ENCODE measurements at regions not wholly inside any gene's neighbourhood (a gene's known extent, or its start where the extent isn't known, plus 50 kb on each side); places are given as distances from the start of the nearest gene placed in this dataset.
A peak's percentile ranks its signal among the peaks of the same experiment; 100 is the strongest.

DNA sequence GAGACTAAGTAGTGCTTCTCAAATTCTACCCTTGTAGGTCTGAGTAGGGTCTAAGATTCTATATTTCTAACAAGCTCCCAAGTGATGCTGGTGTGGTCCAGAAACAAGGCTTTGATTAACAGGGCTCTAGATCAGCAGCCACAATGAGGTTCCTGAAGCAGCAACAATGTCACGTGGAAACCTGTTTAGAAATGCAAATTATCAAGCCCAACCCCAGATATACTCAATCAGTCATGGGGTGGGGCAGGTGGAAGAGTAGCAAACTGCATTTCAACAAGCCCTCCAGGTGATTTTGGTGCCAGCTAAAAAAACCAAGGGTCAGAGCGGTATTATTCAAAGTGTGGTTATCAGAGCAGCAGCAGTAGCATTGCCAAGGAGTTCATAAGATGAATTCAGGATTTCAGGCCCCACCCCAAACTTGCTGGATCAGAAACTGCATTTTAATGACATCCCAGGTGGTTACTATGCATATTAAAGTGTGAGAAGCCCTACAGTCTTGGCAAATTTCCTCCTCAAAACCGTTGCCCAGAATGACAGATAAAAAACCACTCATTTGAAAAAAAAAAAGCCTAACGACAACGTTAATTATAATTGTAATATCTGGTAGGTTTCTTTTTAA, 199.2 kb downstream of the AHR start:
- H3K4me3 ChIP-seq (replicated peaks; ENCODE audit: low read depth, low read length): no peak overlapping the region
- TF ChIP-seq, protein P1, sequence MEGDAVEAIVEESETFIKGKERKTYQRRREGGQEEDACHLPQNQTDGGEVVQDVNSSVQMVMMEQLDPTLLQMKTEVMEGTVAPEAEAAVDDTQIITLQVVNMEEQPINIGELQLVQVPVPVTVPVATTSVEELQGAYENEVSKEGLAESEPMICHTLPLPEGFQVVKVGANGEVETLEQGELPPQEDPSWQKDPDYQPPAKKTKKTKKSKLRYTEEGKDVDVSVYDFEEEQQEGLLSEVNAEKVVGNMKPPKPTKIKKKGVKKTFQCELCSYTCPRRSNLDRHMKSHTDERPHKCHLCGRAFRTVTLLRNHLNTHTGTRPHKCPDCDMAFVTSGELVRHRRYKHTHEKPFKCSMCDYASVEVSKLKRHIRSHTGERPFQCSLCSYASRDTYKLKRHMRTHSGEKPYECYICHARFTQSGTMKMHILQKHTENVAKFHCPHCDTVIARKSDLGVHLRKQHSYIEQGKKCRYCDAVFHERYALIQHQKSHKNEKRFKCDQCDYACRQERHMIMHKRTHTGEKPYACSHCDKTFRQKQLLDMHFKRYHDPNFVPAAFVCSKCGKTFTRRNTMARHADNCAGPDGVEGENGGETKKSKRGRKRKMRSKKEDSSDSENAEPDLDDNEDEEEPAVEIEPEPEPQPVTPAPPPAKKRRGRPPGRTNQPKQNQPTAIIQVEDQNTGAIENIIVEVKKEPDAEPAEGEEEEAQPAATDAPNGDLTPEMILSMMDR (IDR thresholded peaks at IDR 0.05; ENCODE audit: low read length, missing control alignments): no peak
- no peak for DNase-seq (ENCODE audit: low read depth)

DNA sequence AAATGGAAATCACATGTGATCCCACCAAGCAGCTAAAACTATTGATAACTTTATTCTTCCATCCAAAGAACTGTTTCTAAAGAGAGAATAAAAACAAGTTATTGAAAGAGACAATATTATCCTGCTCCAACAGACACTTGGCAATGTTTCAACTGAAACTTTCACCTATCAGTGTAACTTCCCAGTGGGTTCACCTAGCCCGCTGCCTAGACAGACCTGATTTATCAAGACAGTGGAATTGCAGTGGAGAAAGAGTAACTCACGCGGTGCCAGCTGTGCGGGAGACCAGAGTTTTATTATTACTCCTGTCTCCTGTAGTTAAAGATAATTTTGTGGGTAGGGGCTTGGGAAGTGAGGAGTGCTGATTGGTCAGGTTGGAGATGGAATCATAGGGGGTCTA, 199.8 kb downstream of the AHR start:
- no peak overlapping the region for H3K4me3 ChIP-seq (replicated peaks; ENCODE audit: low read depth, low read length)
- TF ChIP-seq, protein P1 (IDR thresholded peaks at IDR 0.05; ENCODE audit: low read length, missing control alignments): no peak
- DNase-seq (ENCODE audit: low read depth): no peak

DNA sequence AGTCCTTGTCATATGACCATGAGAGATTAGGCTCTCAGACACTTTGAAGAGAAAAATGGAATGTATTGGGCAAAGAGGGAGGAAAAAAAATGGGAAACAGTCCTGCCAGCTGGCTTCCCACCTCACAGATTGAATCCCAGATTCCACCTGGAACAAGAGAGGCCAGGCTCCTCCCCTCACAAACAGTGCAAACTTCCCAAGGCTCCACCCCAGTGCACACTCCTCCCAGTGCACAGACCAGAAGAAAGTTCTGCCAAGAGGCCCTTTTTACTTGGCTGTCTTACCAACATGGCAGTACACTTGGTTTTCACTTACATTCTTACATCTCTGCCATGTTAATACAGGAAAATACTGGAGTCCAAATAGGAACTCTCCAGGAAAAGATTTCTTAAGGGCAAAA, 202.3 kb downstream of the AHR start:
- TF ChIP-seq, protein P1 (IDR thresholded peaks at IDR 0.05; ENCODE audit: low read length, missing control alignments): no peak
- DNase-seq (ENCODE audit: low read depth): no peak
- no peak overlapping the region for H3K4me3 ChIP-seq (replicated peaks; ENCODE audit: low read depth, low read length)

DNA sequence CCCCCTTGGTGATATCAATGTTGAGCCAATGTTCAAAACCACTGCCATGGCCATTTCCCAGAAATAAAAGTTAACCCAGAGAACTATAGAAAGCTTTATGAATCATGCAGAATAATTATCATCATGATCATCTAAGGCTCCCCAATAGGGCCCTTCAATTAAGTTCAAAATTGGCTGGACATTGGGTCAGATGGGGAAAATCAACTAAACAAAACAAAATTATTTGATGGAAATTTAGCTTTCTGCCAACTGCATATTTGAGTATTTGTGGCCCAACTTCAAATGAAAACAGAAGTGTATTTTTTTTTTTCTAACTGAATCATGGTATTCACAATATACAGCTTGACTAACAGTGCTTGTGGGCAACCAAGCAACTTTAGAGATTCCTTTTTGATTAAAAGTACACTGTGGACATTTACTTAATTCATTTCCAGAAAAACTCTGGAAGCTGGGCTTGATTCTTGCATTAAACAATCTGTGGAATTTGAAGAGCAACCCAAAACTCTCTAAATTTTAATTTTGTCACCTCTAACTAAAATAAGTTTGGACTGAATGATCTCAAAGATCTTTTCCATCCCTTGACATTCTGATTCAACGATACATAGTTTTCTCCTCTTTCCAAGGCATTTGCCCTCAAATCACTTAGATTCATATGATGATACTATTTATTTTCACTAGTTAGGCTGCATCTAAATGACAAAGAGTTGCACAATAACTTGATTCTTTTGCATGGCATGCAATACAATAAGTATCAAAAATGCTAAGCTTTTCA, 203.2 kb downstream of the AHR start:
- DNase-seq (ENCODE audit: low read depth): peak; percentile 23
- TF ChIP-seq, protein P1 (IDR thresholded peaks at IDR 0.05; ENCODE audit: low read length, missing control alignments): no peak
- no peak overlapping the region for H3K4me3 ChIP-seq (replicated peaks; ENCODE audit: low read depth, low read length)

DNA sequence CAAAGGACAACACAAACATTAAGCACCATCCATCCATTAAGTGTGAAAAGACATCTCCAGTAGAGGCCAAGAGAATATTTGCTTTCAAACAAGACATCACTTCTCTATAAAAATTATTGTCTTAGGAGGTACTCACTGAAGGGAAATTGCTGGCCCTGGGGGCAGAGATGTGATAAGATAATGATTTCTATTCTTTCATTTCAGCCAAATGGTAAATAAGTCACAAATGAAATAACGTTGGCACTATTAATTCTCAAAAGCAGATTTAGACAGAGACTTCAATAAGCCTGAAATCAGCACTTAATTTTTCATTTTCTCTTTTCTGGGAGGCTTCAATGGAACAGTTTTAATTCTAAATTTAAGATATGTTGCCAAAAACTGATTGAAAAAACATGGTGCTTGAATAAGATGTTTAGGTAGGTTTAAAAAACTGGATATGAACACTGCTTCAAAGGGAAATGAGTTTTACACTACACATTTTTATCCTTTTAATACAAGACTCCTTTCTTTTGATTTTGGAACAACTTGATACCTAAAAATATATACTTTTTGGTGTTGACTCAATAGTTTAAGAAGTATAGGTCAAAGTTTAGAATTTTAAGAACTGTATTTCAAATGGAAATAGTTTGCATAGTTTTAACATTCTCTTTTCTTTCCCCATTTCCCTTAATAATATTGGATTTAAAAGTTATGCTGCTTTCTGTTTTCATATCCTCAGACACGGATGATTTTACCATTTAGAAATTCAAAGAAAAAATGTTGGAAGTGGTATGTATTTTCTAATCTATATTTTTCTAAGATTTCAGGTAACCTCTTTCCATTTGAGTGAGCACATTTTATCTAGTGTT, 204.0 kb downstream of the AHR start:
- no peak overlapping the region for H3K4me3 ChIP-seq (replicated peaks; ENCODE audit: low read depth, low read length)
- DNase-seq (ENCODE audit: low read depth): peak; percentile 13
- TF ChIP-seq, protein P1 (IDR thresholded peaks at IDR 0.05; ENCODE audit: low read length, missing control alignments): no peak

DNA sequence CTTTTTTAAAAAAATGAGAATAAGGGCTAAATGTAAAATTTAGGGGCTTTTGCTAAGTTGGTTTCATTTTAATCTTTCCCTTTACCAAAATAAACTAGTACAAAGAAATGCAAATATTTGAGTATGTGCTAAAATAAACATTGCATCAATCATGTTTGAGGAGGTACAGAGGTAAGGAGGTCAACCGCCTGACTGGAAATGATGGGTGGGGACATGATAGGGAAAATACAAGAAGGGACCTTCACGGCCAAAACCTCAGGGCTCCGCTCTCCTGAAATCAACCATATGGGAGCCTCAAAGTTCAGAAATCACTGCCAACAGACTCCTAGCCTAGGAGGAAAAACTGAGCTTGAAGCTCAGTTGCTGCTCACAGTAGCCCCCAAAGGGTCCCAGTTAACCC, 207.6 kb downstream of the AHR start:
- TF ChIP-seq, protein P1 (IDR thresholded peaks at IDR 0.05; ENCODE audit: low read length, missing control alignments): no peak
- H3K4me3 ChIP-seq (replicated peaks; ENCODE audit: low read depth, low read length): no peak overlapping the region
- DNase-seq (ENCODE audit: low read depth): peak; percentile 49
